ENCODE measurements at regions not wholly inside any gene's neighbourhood (a gene's known extent, or its start where the extent isn't known, plus 50 kb on each side); places are given as distances from the start of the nearest gene placed in this dataset.

DNA sequence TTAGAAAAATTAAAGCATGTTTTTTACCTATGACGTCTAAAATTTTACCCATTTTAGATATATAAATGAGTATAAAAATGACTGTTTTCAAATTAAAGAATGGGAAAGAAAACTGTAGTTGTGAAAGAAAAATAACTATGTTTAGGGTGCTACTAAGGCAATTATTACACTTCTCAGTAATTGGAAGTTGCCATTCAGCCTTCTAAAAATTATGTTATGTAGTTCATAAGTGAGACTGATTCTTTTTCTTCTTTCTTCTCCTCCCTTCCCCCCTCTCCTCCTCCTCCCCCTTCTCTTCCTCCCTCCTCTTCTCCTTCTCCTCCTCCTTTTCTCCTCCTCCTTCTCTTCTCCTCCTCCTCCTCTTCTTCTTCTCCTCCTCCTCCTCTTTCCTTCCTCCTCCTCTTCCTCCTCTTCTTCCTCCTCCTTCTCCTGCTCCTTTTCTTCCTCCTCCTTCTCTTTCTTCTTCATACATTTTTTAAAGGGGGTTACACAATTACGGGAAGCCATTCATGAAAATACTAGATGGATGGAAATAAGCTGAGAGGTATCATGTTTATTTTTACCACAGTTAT, 223.6 kb downstream of the CETN3 start:
- DNase-seq = no peak

DNA sequence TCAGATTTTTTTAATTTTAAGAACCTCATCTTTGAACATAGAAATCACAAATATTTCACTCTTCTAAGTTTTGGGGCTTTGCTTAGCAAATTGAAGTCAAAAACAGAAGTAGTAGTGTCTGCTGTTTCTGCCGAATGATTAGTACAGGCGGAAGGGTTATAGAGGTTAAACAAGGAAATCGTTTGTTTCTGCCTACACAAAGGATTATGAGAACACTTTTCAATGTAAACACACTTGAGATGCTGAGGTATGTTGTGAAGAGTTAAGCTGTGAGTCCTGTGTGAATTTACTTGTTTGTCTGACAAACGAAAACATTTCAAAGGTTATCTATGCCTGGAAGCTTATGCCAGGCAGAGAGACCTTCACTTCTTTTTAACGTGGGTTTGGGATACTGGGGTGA, 224.8 kb downstream of the CETN3 start:
- DNase-seq = no peak

DNA sequence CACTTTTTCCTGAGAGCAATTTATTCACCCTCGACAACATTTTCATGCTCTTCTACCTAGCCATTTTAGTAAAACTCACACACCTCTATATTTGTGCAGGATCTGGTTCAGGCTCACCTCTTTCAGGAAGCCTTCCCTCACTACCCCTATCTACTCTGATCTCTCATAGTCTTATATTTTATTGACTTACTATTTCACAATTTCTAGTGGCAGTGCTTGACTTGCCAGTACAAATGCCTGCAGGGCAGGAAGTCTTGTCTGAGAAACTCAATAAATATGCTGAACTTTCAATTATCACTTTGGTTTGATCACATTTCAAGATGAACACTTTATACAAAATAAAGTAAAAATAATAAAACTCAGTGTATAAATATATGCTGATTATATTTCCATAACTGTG, 226.8 kb downstream of the CETN3 start:
- DNase-seq = no peak

DNA sequence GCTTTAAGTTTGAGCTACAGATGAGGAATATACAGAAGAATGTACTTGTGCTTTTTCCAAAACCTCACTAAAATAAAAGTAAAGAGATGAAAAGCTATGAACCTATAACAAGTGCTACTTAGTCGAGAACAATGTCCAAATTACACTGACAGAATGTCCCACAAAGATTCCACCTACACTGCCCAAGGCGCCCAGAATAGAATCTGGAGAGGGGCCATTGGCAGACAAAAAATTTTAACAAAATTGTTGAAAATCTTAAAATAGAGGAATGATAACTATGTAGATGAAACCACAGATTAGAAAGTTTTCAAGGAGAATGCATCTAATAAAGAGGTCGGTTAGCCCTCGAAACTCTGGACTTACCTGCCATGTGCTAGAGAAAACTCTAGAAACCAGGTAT, 235.3 kb downstream of the CETN3 start:
- no peak for DNase-seq

DNA sequence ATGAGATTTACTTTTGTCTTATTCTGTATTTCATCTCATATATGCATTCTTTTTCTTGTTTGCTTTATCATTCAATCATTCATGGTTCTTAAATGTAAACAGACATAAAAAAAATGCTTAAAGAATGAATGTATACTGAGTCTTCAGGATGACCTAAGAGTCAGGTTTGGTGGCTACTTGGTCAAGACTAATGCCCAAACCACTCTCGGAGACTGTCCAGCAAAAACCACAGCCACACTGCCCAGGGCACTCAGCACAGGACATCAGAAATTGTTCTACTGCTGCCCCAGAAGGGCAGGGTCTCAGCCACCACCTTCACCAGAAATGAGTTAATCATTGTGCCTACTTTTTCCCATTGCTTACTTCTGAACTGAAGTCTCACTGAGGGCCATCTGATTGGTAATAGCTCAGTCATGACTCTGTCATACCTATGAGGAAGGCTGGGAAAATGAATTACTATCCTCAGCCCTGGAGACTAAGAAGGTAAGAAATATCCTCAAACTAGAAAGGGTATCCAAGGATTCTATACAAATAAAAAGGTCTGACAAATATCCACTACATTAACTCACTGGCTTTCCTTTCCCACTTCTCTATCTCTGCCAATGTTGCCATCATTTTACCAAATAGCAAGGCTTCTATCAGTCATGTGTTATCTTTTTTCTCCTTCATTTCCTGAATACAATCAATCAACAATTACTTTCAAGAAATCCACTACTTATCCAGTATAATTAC, 236.1 kb downstream of the CETN3 start:
- DNase-seq = no peak

DNA sequence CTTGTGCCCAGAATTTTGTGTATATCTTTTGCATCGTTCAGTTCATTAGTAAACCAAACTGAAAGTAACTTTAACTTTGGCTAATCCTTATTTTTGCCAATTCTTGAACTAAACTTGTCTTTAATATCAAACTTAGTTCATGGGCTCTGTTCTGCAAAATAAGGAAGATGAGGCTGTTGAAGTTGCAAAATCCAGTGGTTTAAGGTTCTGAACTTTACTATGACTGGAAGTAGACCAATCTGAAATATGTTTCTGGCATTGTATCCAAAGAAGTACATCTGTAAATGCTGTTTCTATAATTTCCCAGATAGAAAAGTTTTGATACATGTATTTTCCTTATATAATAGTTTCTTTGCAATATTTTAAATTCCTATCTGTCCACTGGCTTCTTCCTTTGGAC, 238.1 kb downstream of the CETN3 start:
- no peak for DNase-seq

DNA sequence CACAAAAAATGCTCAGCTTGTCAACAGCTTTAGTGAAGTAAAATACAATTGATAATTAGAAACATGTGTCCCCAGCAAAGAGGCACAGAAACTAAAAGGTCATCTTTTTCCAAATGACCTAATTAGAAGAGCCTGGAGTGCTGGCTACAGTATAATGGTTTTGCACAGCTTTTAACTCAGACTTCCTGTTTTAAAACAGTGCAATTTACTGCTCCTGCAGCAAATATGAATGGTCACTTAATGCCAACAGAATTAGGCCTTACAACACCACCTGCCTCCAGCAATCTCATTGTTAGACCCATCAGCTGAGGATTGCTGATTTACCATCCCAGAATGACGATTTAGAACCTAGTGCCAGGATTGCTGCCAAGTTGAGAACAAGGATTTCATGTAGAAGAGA, 239.3 kb downstream of the CETN3 start:
- DNase-seq = no peak

DNA sequence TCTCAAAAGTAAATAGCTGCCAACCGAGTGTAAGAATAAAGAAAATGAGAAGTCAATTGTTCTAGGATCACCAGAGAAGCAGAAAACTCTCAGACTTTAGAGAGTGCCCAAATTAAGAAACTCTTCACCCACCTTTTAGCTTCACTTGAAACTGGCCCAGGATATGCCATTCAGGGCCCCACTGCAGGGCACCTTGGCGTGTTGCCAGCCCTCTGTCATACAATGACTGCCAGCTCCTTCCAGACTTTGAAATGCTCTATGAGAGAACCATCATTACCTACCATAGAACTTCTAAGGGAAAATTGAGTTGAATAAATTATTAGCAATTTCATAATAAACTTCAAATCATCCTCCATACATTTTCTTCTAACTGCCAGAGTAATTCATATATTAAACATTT, 240.5 kb downstream of the CETN3 start:
- DNase-seq = no peak

DNA sequence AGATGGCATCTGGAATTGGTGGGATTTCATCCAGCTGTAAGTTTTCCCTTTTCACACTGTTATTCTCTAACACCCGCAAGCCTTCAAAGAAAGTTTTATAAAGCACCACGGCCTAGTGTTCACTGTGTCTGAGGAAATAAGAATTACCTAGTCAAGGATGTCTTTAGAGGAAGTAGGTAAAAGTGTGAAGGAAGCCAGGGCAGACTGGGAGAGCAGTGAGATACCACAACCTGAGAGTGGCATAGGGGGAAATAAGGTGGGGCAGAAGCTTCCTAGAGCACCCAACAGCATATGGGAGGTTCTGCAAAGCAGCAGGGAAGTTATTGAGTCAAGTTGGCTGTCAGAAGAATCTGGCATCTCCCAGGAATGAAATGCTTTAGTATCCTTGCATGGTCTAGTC, 241.2 kb downstream of the CETN3 start:
- no peak for DNase-seq

DNA sequence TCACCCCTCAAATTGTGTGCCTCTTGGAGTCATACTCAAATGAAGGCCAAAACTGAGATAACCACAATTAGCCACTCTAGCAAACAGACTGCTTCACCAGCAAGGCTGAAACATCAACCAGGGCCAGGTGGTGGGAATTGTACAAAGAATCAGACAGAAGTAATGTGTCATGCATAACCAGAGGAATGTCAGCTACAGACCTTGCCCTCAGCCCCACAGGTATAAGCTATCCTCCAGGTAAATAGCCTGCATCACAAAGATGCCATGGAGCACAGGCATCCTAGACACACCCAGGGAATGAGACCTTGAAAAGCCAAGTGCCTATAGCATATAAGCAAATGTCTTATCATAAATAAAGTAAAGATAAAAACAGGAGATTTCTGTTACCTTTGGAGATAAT, 242.7 kb downstream of the CETN3 start:
- no peak for DNase-seq

DNA sequence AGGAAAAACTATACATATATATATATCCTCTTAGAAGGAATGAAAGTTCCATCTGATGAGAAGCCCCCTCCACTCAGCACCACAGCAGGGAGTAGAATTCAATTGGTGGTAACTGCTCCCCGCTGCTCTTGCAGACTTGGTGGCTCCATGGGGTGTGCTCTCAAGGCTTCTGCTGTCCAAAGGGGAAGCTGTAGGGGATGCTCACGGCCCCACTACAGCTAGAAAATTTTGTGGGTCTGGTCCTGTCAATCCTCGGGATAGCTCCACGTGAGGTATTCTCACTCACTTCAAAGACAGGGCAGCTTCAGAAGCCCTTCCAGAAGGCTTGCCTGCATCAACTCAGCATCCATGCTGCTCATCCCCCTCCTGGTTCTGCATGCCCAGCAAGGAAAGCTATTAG, 247.2 kb downstream of the CETN3 start:
- no peak for DNase-seq

DNA sequence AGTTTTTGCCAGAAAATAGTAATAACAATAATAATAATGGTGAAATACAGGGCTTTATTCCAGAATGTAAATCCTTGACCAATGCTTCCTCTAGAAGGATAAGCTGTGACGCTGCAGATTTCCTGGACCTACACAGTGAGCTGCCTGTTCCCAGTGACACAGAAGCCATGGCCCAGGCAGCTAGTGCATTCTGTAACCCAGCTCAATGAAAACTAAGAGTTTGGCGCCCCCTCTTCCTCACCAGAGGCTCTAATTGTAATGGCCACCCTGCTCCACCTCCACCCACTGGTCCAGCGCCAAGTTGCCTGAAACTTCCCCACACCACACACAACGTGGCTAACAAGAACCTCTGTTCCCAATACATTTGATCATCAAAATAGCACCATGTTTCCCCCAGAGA, 248.1 kb downstream of the CETN3 start:
- DNase-seq = no peak

DNA sequence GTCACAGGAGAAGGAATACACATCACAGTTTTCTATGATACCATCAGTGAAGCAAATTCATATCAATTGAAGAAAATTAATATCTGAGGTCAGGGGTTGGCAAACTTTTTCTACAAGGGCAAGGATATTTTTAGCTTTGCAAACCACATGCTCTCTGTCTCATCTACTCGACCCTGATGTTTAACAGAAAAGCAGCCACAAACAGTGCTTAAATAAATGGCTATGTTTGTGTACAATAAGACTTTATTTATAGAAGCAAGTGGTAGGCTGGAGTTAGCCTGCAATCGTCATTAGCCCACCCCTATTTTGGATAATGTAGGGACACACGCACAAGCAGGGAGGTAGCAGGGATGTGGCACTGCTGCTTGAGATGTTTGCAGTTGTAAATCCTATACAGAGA, 251.4 kb downstream of the CETN3 start:
- DNase-seq = no peak

DNA sequence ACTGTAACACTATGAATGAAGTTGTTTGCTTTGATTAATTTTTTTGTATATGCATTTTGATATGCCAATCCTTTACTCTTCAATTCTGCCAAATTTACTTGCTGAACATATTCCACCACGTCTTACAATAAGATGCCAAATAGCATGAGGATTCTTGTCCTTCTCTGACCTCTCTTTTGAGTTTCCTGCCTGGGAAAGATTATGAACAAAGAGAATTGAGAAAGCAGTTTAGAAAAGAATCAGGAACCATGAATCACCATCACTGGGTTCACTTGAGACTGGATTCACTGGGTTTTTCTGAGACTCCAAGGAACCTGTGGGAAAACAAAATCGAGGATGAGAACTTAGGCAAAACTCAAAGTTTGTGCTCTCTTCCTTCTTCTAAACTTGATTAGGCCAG, 256.5 kb downstream of the CETN3 start:
- no peak for DNase-seq

DNA sequence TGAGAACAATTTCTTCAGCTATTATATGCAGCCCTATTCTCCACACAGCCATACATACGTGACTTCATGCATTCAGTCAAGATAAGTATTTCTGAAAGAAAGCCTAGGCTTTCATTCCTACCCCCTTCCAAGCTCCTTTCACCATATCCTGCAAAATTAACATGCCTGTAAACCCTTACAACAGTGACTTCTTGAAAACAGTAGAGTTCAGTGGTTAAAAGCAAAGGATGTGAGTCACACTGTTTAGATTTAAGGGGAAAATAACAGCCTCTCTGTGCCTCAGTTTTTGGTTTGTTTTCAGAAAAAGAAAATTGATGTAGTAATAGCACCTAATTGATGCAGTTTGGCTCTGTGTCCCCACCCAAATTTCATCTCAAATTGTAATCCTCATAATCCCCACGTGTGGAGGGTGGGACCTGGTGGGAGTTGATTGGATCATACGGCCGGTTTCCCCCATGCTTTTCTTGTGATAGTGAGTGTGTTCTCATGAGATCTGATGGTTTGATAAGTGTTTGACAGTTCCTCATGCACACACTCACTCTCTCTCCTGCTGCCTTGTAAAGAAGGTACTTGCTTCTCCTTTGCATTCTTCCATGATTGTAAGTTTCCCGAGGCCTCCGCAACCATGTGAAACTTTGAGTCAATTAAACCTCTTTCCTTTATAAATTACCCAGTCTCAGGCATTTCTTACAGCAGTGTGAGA, 264.8 kb downstream of the CETN3 start:
- DNase-seq = no peak

DNA sequence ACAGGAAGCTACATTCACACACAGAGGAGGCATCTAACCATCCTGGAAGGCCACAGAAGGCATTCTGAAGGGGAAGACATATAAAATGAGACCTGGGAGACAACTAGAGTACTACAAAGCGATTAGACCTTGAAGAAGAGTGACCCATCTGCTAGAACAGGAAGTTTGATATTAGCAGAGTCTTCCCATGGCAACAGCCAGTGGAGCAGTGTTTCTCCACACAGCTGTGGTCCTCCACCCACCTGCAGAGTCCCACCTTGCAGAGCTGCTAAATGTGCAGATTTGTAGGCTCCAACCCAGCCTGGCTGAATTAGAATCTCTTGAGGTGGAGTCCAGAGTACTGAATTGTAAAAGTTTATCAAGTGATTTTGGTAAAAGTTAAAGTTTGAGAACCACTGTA, 267.0 kb downstream of the CETN3 start:
- no peak for DNase-seq

DNA sequence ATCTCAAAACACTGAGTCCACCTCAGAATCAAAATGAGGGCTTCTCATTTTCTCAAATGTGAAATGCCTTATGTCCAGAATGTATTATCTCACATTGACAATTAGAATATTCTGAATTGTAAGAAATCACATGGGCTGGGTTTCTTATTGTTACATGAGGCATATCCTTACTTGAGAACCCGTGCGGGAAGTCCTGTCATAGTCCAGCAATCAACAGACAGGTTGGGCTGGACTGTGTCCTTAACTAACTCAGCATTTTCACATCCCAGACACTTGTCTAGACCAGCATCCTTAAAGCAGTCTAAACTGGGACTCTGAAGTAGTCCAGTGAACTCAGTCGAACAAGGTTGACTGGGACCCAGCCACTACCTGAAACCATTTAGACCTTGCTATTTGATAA, 267.6 kb downstream of the CETN3 start:
- no peak for DNase-seq

DNA sequence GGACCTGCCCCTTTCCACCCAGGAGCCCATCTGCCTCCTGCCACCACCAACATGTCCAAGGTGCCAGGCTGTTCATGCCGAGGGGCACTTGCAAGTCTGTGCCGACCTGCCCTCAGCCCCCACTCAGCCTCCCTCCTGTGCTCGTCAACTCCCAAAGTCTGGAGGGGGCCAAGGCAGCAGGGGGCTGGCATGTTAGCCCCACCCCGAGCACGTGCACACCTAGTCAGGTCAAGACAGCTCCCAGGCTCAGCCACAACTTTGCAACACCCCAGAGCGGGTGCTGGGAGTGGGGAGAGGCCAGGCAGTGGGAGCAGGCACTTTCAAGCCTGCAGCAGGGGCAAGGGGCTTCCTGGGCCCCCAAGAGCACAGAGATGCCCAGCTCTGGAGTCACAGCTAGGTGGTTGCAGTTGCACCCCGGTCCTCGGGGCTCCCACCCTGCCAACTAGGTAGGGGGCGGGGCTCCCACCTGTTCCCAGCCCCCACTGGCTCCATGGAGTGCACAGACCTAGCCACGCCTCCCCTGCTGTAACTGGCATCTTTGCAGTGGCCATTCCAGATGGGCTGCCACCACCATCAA, 272.5 kb downstream of the CETN3 start:
- DNase-seq = no peak

DNA sequence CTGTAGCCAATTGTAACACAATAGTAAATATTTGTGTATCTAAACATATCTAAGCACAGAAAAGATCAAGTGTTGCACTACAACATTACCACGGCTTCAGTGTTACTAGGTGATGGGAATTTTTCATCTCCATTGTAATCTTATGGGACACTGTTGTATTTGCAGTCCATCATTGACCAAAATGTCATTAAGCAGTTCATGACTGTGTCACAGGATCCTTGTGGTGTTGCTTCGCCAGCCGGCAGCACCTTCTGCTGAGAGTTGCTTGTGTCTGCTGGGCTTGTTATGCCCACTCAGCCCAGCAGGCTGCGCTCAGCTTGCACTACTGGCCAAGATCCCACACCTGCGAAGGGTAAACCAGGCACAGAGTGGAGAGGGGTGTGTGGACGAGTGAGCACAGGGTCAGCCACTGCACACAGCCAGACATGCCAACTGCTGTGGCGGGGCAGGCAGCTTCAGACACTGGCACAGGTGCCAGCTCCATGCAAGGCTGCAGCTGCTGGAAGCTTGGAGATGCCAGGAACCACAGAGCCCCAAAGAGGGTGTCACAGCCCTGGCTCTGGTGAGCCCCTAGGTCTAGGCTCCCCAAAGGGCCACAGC, 273.7 kb downstream of the CETN3 start:
- no peak for DNase-seq

DNA sequence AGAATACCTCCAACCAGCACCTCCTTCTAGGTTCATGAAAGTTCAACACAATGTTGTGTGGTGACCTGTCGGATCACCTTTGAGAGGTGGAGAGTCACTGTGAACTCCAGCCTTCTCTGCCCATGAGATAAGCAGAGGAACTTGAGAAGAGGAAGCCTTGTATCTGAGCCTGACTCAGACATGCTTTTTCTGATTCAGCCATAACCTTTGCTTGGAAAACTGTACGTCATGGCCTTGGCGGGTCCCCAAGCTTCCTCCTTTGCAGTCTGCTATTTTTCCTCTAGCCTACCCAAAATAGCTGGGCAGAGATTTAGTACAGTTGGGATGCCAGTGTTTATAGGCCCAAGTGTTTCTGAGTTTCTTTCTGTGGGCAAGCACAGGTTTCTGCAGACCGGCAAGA, 274.7 kb downstream of the CETN3 start:
- DNase-seq = no peak

DNA sequence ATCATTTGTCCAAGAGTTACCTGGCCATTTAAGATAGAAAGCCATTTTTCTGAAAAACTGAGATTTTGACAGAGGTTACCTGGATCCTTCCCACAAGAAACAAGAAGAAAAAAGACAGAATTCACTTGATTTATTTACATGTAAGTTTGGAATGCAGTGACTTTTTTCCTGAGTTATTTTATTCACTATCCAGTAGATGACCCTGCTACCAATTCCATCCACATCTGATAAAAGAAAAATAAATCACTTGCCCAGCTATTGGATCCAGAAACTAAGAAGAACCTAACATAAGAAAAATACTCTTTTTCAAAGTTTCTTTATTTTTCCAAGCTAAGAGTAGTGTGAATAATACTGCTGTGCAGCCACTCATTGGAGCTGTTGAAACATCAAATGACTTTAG, 275.2 kb downstream of the CETN3 start:
- DNase-seq = no peak

DNA sequence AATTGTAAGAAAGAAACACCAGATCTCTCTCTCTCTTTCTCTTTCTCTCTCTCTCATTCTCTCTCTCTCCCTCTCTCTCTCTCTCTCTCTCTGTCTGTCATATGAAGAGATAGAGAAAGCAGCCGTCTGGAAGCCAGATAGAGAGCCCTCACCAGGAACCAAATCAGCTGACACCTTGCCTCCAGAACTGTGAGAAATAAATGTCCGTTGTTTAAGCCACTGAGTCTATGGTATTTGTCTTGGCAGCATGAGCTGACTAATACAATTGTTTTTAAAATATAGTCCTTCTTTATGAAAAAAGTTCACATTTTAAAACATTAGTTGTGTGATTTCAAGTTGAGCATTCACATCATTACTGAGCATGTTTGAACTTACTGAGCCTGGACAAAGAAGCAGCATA, 275.6 kb downstream of the CETN3 start:
- DNase-seq = no peak

DNA sequence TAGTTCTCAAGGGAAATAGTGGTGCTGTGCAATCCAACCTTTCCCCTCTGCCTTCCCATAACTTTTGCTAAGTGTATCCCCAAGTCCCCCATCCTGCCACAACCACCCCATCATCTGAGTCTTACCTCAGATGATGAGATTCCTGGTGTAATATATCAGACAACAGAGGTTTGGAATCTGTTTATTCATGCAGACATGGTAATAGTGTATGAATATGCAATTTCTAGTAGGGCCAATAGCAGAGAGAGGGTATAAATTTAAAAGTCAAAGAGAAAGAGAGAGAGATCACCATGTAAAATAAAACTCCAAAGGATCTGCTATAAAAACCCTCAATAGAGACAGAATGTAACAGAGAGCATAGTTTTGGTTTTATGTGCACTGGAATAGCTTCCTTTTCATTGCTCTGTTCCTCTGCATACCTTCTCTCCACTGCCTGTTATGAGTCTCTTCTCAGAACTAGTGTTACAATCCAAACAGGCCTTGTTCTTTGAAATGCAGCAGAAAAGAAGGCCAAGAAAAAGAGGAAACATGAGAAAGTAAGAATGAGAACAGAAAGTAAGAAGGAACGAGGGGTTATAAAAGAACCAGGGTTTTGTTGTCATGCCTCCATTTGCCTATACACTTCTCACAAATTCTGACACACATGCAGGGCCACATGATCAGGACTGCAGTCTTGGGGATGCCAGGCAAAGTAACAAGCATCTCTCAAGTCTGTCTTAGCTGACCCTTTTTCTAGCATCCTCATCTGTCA, 278.0 kb downstream of the CETN3 start:
- DNase-seq = no peak
